H1 (cell line): ENCODE measurements at regions not wholly inside any gene's neighbourhood (a gene's known extent, or its start where the extent isn't known, plus 50 kb on each side); places are given as distances from the start of the nearest gene placed in this dataset.
A peak's percentile ranks its signal among the peaks of the same experiment; 100 is the strongest.

Experiments used
- CEBPB ChIP-seq: IDR thresholded peaks from 2 replicates; pipeline ENCODE4 v1.6.1; 2012; ENCODE audit warnings: low read depth, low read length
- CREB1 ChIP-seq: IDR thresholded peaks from 2 replicates; pipeline ENCODE4 v1.6.1; 2012; ENCODE audit warnings: inconsistent platforms
- CTBP2 ChIP-seq: IDR thresholded peaks from 2 replicates; pipeline ENCODE4 v1.7.0; 2011; ENCODE audit warnings: borderline replicate concordance, mild to moderate bottlenecking, moderate library complexity, mixed read lengths, low read length; ENCODE audit not compliant: insufficient read depth, insufficient read length
- FOSL1 ChIP-seq: IDR thresholded peaks from 2 replicates; pipeline ENCODE4 v1.6.1; 2011; ENCODE audit warnings: mild to moderate bottlenecking, low read depth, low read length, moderate library complexity; ENCODE audit not compliant: insufficient read depth
- RAD21 ChIP-seq, 2 experiments: IDR thresholded peaks in 1 of 2; conservative IDR thresholded peaks in 1 of 2; 2 replicates each; pipeline ENCODE4 v1.6.1; 2011; ENCODE audit warnings: low read depth in 2 of 2, low read length in 2 of 2, improper control_type of control experiment in 1 of 2, inconsistent platforms in 1 of 2, mild to moderate bottlenecking in 1 of 2, moderate library complexity in 1 of 2
- TAF1 ChIP-seq: IDR thresholded peaks from 2 replicates; pipeline ENCODE4 v1.6.1; 2011; ENCODE audit warnings: mild to moderate bottlenecking, low read depth, low read length
- TAF7 ChIP-seq: optimal IDR thresholded peaks from 2 replicates; pipeline ENCODE3; 2011; ENCODE audit warnings: low read depth, mild to moderate bottlenecking, inconsistent platforms, low read length, moderate library complexity, borderline replicate concordance
- YY1 ChIP-seq: IDR thresholded peaks from 2 replicates; pipeline ENCODE4 v1.6.1; 2011; ENCODE audit warnings: low read depth, mild to moderate bottlenecking, low read length
- TF ChIP-seq, protein P1 (sequence below): fragments of 300-600 bp; sonication (generic); IDR thresholded peaks from 2 replicates; pipeline ENCODE4 v1.7.1; 2012; ENCODE audit warnings: low read length, moderate library complexity, mild to moderate bottlenecking, inconsistent platforms; ENCODE audit not compliant: insufficient replicate concordance

DNA sequence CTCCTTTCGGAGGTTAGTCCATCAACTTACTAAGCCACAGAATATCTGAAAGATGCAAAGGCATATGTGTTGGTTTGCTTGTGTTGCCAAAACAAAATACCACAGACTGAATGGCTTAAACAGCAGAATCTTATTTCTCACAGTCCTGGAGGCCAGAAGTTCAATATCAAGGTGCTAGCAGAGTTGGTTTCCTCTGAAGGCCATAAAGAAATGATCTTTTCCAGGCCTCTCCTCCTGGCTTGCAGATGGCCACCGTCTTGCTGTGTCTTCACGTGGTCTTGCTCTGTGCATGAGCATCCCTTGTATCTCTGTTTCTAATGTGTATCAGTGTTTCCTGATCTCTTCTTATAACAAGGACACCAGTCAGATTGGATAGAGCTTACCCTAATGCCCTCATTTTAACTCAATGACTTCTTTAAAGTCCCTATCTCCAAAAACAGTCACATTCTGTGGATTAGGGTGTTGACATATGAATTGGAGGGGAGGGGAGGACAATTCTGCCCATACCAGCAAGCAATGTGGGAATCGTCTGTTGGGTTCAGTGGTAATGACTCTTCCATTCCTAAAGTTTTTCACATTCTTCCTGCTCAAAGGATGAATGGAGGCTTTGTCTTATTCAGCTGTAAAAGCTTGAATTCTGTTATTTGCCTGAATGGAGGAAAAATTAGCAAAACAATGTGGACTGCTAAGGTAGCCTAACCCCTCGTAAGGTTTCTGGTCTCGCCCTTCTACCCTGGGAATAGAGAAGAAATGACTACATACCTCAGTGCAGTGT is 715.7 kb downstream of the DIAPH3 start (continued):
- TF ChIP-seq, protein P1, sequence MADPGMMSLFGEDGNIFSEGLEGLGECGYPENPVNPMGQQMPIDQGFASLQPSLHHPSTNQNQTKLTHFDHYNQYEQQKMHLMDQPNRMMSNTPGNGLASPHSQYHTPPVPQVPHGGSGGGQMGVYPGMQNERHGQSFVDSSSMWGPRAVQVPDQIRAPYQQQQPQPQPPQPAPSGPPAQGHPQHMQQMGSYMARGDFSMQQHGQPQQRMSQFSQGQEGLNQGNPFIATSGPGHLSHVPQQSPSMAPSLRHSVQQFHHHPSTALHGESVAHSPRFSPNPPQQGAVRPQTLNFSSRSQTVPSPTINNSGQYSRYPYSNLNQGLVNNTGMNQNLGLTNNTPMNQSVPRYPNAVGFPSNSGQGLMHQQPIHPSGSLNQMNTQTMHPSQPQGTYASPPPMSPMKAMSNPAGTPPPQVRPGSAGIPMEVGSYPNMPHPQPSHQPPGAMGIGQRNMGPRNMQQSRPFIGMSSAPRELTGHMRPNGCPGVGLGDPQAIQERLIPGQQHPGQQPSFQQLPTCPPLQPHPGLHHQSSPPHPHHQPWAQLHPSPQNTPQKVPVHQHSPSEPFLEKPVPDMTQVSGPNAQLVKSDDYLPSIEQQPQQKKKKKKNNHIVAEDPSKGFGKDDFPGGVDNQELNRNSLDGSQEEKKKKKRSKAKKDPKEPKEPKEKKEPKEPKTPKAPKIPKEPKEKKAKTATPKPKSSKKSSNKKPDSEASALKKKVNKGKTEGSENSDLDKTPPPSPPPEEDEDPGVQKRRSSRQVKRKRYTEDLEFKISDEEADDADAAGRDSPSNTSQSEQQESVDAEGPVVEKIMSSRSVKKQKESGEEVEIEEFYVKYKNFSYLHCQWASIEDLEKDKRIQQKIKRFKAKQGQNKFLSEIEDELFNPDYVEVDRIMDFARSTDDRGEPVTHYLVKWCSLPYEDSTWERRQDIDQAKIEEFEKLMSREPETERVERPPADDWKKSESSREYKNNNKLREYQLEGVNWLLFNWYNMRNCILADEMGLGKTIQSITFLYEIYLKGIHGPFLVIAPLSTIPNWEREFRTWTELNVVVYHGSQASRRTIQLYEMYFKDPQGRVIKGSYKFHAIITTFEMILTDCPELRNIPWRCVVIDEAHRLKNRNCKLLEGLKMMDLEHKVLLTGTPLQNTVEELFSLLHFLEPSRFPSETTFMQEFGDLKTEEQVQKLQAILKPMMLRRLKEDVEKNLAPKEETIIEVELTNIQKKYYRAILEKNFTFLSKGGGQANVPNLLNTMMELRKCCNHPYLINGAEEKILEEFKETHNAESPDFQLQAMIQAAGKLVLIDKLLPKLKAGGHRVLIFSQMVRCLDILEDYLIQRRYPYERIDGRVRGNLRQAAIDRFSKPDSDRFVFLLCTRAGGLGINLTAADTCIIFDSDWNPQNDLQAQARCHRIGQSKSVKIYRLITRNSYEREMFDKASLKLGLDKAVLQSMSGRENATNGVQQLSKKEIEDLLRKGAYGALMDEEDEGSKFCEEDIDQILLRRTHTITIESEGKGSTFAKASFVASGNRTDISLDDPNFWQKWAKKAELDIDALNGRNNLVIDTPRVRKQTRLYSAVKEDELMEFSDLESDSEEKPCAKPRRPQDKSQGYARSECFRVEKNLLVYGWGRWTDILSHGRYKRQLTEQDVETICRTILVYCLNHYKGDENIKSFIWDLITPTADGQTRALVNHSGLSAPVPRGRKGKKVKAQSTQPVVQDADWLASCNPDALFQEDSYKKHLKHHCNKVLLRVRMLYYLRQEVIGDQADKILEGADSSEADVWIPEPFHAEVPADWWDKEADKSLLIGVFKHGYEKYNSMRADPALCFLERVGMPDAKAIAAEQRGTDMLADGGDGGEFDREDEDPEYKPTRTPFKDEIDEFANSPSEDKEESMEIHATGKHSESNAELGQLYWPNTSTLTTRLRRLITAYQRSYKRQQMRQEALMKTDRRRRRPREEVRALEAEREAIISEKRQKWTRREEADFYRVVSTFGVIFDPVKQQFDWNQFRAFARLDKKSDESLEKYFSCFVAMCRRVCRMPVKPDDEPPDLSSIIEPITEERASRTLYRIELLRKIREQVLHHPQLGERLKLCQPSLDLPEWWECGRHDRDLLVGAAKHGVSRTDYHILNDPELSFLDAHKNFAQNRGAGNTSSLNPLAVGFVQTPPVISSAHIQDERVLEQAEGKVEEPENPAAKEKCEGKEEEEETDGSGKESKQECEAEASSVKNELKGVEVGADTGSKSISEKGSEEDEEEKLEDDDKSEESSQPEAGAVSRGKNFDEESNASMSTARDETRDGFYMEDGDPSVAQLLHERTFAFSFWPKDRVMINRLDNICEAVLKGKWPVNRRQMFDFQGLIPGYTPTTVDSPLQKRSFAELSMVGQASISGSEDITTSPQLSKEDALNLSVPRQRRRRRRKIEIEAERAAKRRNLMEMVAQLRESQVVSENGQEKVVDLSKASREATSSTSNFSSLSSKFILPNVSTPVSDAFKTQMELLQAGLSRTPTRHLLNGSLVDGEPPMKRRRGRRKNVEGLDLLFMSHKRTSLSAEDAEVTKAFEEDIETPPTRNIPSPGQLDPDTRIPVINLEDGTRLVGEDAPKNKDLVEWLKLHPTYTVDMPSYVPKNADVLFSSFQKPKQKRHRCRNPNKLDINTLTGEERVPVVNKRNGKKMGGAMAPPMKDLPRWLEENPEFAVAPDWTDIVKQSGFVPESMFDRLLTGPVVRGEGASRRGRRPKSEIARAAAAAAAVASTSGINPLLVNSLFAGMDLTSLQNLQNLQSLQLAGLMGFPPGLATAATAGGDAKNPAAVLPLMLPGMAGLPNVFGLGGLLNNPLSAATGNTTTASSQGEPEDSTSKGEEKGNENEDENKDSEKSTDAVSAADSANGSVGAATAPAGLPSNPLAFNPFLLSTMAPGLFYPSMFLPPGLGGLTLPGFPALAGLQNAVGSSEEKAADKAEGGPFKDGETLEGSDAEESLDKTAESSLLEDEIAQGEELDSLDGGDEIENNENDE: peak; percentile 97
- TF ChIP-seq TAF1 (0 out of 2 replicates have a peak, but pooled peaks have one; percentile 35), CREB1 (no peak; the same call in 1 of the 2 replicates), FOSL1 (no peak), CTBP2 (no peak), TAF7 (peak; percentile 26), CEBPB (peak; percentile 39; the same call in 1 of the 2 replicates), RAD21 (IDR thresholded peaks at IDR 0.05 in 1 of 2, conservative IDR thresholded peaks at IDR 0.05 in 1 of 2; ENCODE audit: low read depth in 2 of 2, low read length in 2 of 2) (peak in 1 of 2 experiments; percentile 5; a peak in 2 of 4 replicates), YY1 (peak; percentile 53)
